ENCODE measurements at regions not wholly inside any gene's neighbourhood (a gene's known extent, or its start where the extent isn't known, plus 50 kb on each side); places are given as distances from the start of the nearest gene placed in this dataset.

- H3K9me3 ChIP-seq (ENCODE audit: control insufficient read depth, insufficient read depth, low read length) = no peaks in the 10 kb centered on the region
- no peaks in the 10 kb centered on the region for H3K27me3 ChIP-seq (ENCODE audit: control insufficient read depth, insufficient read depth, low read length)
- H3K27ac ChIP-seq (ENCODE audit: low read depth, low read length) = no peak overlapping the region
- DNase-seq (ENCODE audit: low read depth in 4 of 6, low spot score in 6 of 6) = peak in 2 of 6 donors; percentile 16 to 39
- no peaks in the 10 kb centered on the region for H3K36me3 ChIP-seq (ENCODE audit: control insufficient read depth, insufficient read depth, low read length)
- H3K4me1 ChIP-seq (ENCODE audit: control insufficient read depth, insufficient read depth, low read length) = no peaks in the 10 kb centered on the region
- WGBS (ENCODE audit: insufficient coverage) = no CpG with 5 or more reads among the region's 3 CpGs
- H3K4me3 ChIP-seq (ENCODE audit: low read depth, low read length) = no peak overlapping the region
Observed at GRCh38 chr7:16300361-16300895, 120.9 kb downstream of the CRPPA start.

GRCh38 chr7:16299853-16300252 lies 121.5 kb downstream of the CRPPA start:
- Histone ChIP-seq H3K27ac (ENCODE audit: low read depth, low read length) (no peak overlapping the region), H3K27me3 (ENCODE audit: control insufficient read depth, insufficient read depth, low read length) (no peaks in the 10 kb centered on the region), H3K4me1 (ENCODE audit: control insufficient read depth, insufficient read depth, low read length) (no peaks in the 10 kb centered on the region), H3K4me3 (ENCODE audit: low read depth, low read length) (no peak overlapping the region), H3K9me3 (ENCODE audit: control insufficient read depth, insufficient read depth, low read length) (no peaks in the 10 kb centered on the region), H3K36me3 (ENCODE audit: control insufficient read depth, insufficient read depth, low read length) (no peaks in the 10 kb centered on the region)
- 100% methylated on average over 1 of the region's 5 CpGs for WGBS (ENCODE audit: insufficient coverage)
- DNase-seq (ENCODE audit: low read depth in 4 of 6, low spot score in 6 of 6) = no peak

GRCh38 chr7:16298221-16298620 lies 123.1 kb downstream of the CRPPA start:
- Histone ChIP-seq H3K4me3 (ENCODE audit: low read depth, low read length) (no peak overlapping the region), H3K36me3 (ENCODE audit: control insufficient read depth, insufficient read depth, low read length) (no peaks in the 10 kb centered on the region), H3K9me3 (ENCODE audit: control insufficient read depth, insufficient read depth, low read length) (no peaks in the 10 kb centered on the region), H3K4me1 (ENCODE audit: control insufficient read depth, insufficient read depth, low read length) (no peaks in the 10 kb centered on the region), H3K27ac (ENCODE audit: low read depth, low read length) (no peak overlapping the region), H3K27me3 (ENCODE audit: control insufficient read depth, insufficient read depth, low read length) (no peaks in the 10 kb centered on the region)
- no peak for DNase-seq (ENCODE audit: low read depth in 4 of 6, low spot score in 6 of 6)

- Histone ChIP-seq H3K27ac (ENCODE audit: low read depth, low read length) (no peak overlapping the region), H3K27me3 (ENCODE audit: control insufficient read depth, insufficient read depth, low read length) (no peaks in the 10 kb centered on the region), H3K4me3 (ENCODE audit: low read depth, low read length) (no peak overlapping the region), H3K9me3 (ENCODE audit: control insufficient read depth, insufficient read depth, low read length) (no peaks in the 10 kb centered on the region), H3K4me1 (ENCODE audit: control insufficient read depth, insufficient read depth, low read length) (no peaks in the 10 kb centered on the region), H3K36me3 (ENCODE audit: control insufficient read depth, insufficient read depth, low read length) (no peaks in the 10 kb centered on the region)
- no CpG with 5 or more reads among the region's 2 CpGs for WGBS (ENCODE audit: insufficient coverage)
- DNase-seq (ENCODE audit: low read depth in 4 of 6, low spot score in 6 of 6) = peak in 1 of 6 donors; percentile 19
Observed at GRCh38 chr7:16295558-16295957, 125.8 kb downstream of the CRPPA start.

GRCh38 chr7:16293669-16294425 lies 127.5 kb downstream of the CRPPA start:
- Histone ChIP-seq H3K36me3 (ENCODE audit: control insufficient read depth, insufficient read depth, low read length) (no peaks in the 10 kb centered on the region), H3K27ac (ENCODE audit: low read depth, low read length) (no peak overlapping the region), H3K27me3 (ENCODE audit: control insufficient read depth, insufficient read depth, low read length) (no peaks in the 10 kb centered on the region), H3K9me3 (ENCODE audit: control insufficient read depth, insufficient read depth, low read length) (no peaks in the 10 kb centered on the region), H3K4me1 (ENCODE audit: control insufficient read depth, insufficient read depth, low read length) (no peaks in the 10 kb centered on the region), H3K4me3 (ENCODE audit: low read depth, low read length) (no peak overlapping the region)
- no CpG with 5 or more reads among the region's 3 CpGs for WGBS (ENCODE audit: insufficient coverage)
- DNase-seq (ENCODE audit: low read depth in 4 of 6, low spot score in 6 of 6) = no peak

GRCh38 chr7:16284581-16284980 lies 136.8 kb downstream of the CRPPA start:
- no peak for DNase-seq (ENCODE audit: low read depth in 4 of 6, low spot score in 6 of 6)
- H3K27me3 ChIP-seq (ENCODE audit: control insufficient read depth, insufficient read depth, low read length) = no peaks in the 10 kb centered on the region
- no CpG with 5 or more reads among the region's 4 CpGs for WGBS (ENCODE audit: insufficient coverage)
- no peak overlapping the region for H3K4me3 ChIP-seq (ENCODE audit: low read depth, low read length)
- H3K36me3 ChIP-seq (ENCODE audit: control insufficient read depth, insufficient read depth, low read length) = no peaks in the 10 kb centered on the region
- no peaks in the 10 kb centered on the region for H3K4me1 ChIP-seq (ENCODE audit: control insufficient read depth, insufficient read depth, low read length)
- H3K9me3 ChIP-seq (ENCODE audit: control insufficient read depth, insufficient read depth, low read length) = no peaks in the 10 kb centered on the region
- H3K27ac ChIP-seq (ENCODE audit: low read depth, low read length) = no peak overlapping the region

GRCh38 chr7:16278167-16278787 lies 143.1 kb downstream of the CRPPA start:
- Histone ChIP-seq H3K27me3 (ENCODE audit: control insufficient read depth, insufficient read depth, low read length) (no peaks in the 10 kb centered on the region), H3K9me3 (ENCODE audit: control insufficient read depth, insufficient read depth, low read length) (no peaks in the 10 kb centered on the region), H3K36me3 (ENCODE audit: control insufficient read depth, insufficient read depth, low read length) (no peaks in the 10 kb centered on the region), H3K4me1 (ENCODE audit: control insufficient read depth, insufficient read depth, low read length) (no peaks in the 10 kb centered on the region), H3K4me3 (ENCODE audit: low read depth, low read length) (no peak overlapping the region), H3K27ac (ENCODE audit: low read depth, low read length) (no peak overlapping the region)
- WGBS (ENCODE audit: insufficient coverage) = no CpG with 5 or more reads among the region's 1 CpG
- DNase-seq (ENCODE audit: low read depth in 4 of 6, low spot score in 6 of 6) = no peak

- DNase-seq (ENCODE audit: low read depth in 4 of 6, low spot score in 6 of 6) = no peak
- Histone ChIP-seq H3K27ac (ENCODE audit: low read depth, low read length) (no peak overlapping the region), H3K9me3 (ENCODE audit: control insufficient read depth, insufficient read depth, low read length) (no peaks in the 10 kb centered on the region), H3K4me3 (ENCODE audit: low read depth, low read length) (no peak overlapping the region), H3K27me3 (ENCODE audit: control insufficient read depth, insufficient read depth, low read length) (no peaks in the 10 kb centered on the region), H3K36me3 (ENCODE audit: control insufficient read depth, insufficient read depth, low read length) (no peaks in the 10 kb centered on the region), H3K4me1 (ENCODE audit: control insufficient read depth, insufficient read depth, low read length) (no peaks in the 10 kb centered on the region)
- WGBS (ENCODE audit: insufficient coverage) = no CpG with 5 or more reads among the region's 2 CpGs
Observed at GRCh38 chr7:16271990-16272665, 149.2 kb downstream of the CRPPA start.

GRCh38 chr7:16271355-16271915 lies 149.9 kb downstream of the CRPPA start:
- Histone ChIP-seq H3K9me3 (ENCODE audit: control insufficient read depth, insufficient read depth, low read length) (no peaks in the 10 kb centered on the region), H3K27me3 (ENCODE audit: control insufficient read depth, insufficient read depth, low read length) (no peaks in the 10 kb centered on the region), H3K4me1 (ENCODE audit: control insufficient read depth, insufficient read depth, low read length) (no peaks in the 10 kb centered on the region), H3K36me3 (ENCODE audit: control insufficient read depth, insufficient read depth, low read length) (no peaks in the 10 kb centered on the region), H3K27ac (ENCODE audit: low read depth, low read length) (no peak overlapping the region), H3K4me3 (ENCODE audit: low read depth, low read length) (no peak overlapping the region)
- DNase-seq (ENCODE audit: low read depth in 4 of 6, low spot score in 6 of 6) = no peak
- no CpG with 5 or more reads among the region's 1 CpG for WGBS (ENCODE audit: insufficient coverage)

Measured in spinal cord (tissue), 9 donors.